ENCODE measurements at regions not wholly inside any gene's neighbourhood (a gene's known extent, or its start where the extent isn't known, plus 50 kb on each side); places are given as distances from the start of the nearest gene placed in this dataset.

DNA sequence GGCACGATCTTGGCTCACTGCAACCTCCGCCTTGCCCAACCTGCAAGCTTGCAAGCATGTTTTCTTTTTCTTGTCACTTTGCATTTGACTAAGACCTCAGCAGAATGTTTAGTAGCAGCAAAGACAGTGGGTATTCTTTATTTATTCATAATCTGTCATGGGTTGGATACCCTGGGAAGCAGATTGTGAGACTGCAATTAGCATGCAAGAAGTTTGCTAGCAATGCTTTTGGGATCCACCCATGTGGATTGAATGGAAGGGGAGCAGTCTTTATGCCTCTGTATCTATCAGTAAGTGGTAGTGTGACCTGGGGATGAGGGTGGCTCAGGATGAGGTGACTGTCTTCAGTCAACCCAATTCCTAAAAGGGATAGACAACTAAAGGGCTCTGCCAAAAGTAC is 166.7 kb downstream of the RAP2B start:
- POLR2A ChIA-PET, result no interaction called here
- CTCF ChIA-PET, result no interaction called here
- TF ChIP-seq, protein P1, sequence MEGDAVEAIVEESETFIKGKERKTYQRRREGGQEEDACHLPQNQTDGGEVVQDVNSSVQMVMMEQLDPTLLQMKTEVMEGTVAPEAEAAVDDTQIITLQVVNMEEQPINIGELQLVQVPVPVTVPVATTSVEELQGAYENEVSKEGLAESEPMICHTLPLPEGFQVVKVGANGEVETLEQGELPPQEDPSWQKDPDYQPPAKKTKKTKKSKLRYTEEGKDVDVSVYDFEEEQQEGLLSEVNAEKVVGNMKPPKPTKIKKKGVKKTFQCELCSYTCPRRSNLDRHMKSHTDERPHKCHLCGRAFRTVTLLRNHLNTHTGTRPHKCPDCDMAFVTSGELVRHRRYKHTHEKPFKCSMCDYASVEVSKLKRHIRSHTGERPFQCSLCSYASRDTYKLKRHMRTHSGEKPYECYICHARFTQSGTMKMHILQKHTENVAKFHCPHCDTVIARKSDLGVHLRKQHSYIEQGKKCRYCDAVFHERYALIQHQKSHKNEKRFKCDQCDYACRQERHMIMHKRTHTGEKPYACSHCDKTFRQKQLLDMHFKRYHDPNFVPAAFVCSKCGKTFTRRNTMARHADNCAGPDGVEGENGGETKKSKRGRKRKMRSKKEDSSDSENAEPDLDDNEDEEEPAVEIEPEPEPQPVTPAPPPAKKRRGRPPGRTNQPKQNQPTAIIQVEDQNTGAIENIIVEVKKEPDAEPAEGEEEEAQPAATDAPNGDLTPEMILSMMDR (IDR thresholded peaks at IDR 0.05; ENCODE audit: control extremely low read depth, extremely low read depth, low read depth, missing control alignments), result no peak
- DNase-seq (ENCODE audit: extremely low spot score), result no peak

DNA sequence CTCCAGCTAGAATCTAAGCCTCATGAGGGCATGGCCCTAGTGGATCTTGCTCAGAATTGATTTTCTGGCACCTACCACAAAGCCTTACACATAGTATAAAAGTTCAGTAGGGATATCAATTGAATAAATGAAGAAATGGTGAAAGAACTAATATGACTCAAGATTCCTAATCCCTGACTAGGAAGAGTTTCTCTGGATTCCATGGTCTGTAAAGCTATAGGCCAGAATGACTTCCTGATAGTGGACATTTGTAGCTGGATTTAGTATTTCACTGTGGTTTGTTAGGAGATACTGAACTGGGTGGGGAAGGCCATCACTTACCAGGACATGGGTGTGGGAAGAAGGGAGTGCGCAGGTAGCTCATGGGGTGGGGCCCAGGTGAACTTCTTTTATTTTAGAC is 168.9 kb downstream of the RAP2B start:
- ChIA-PET CTCF (interaction anchor here (1.3 to 1.5 kb wide), 3 partner anchors 17 to 25 kb away, joined by 3 to 4 read pairs (median 3); no protein-coding TSS in a partner anchor), POLR2A (no interaction called here)
- TF ChIP-seq, protein P1 (IDR thresholded peaks at IDR 0.05; ENCODE audit: control extremely low read depth, extremely low read depth, low read depth, missing control alignments), result no peak
- no peak for DNase-seq (ENCODE audit: extremely low spot score)

DNA sequence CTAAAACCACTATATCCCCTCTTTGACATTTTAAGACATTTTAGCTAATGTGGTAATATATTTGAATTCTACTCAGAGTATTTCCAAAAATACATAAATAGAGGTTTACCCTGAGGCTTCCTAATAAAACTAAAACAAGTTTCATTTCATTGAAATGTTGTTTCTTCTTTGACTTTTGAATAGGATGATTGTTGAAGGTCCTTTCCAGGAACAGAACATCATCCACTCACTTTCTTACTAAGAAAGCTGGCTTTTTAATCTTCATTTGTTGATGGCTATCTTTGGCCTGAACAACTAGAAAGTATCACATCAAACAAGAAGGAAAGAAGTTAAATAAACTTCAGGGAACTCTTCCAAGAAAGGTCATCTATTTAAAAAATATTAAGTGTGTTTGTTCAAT is 169.7 kb downstream of the RAP2B start:
- TF ChIP-seq, protein P1 (IDR thresholded peaks at IDR 0.05; ENCODE audit: control extremely low read depth, extremely low read depth, low read depth, missing control alignments), result no peak
- no peak for DNase-seq (ENCODE audit: extremely low spot score)
- ChIA-PET POLR2A (no interaction called here), CTCF (interaction anchor here (0.7 to 1.5 kb wide), 6 partner anchors 9 to 96 kb away, joined by 3 to 4 read pairs (median 3); no protein-coding TSS in a partner anchor)

DNA sequence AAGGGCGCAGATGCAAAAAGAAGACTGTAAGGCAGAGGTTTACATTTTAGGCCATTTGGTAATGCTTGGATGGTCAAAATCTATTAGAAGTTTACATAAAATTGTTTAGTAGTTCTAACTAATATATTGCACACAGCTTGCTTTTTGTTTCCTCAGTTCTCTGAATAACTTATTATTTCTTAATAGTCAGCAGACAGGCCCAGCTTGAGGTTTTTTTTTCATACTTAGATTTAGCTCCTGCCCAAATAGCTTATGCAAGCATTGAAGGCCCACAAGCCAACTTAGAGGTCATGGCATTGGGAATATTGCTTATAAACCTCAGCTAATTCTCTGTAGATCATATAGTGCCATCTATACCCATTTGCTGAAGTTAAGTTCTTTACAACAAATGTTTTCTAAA is 172.5 kb downstream of the RAP2B start:
- ChIA-PET POLR2A (no interaction called here), CTCF (interaction anchor here (0.8 kb wide), 1 partner anchor 38 kb away, joined by 3 read pairs; no protein-coding TSS in a partner anchor)
- no peak for DNase-seq (ENCODE audit: extremely low spot score)
- TF ChIP-seq, protein P1 (IDR thresholded peaks at IDR 0.05; ENCODE audit: control extremely low read depth, extremely low read depth, low read depth, missing control alignments), result no peak

DNA sequence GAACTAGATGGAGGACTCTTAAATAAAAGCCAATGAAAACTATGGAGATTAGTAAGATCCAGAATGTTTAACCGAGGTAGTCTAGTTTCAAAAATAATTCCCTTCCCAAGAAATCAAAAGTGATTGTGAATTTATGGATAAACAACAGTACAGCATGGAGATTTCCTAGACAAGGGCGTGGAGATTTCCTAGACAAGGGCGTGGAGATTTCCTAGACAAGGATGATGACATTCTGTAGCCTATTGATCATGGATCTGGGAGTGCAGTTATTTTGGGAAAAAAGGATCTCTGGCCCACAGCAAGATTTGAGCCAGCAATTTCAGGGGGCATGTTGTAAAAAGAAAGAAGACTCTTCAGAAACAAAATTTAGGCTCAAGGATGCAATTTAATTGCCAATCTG is 175.3 kb downstream of the RAP2B start:
- CTCF ChIA-PET, result no interaction called here
- no peak for DNase-seq (ENCODE audit: extremely low spot score)

DNA sequence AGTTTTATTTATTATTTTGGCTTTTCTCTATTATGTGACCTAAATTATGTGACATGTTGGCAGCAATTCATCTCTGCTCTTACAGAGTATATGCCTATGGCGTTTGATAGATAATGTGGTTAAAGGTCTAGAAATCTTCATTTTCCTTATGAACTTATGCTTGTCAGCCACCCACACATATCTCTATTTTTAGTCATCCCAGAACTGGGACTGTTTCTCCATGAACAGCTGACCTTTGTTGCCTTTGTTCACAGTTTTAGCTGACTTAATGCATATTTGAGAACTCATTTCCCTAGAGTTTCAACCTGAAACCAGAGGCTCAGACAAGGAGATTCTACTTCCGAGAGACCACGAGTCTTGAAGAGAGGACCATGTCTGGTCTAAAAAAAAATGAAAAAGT is 176.5 kb downstream of the RAP2B start:
- CTCF ChIA-PET, result no interaction called here
- DNase-seq (ENCODE audit: extremely low spot score), result no peak
- TF ChIP-seq, protein P1 (IDR thresholded peaks at IDR 0.05; ENCODE audit: control extremely low read depth, extremely low read depth, low read depth, missing control alignments), result no peak
- POLR2A ChIA-PET, result no interaction called here

More for the DNA sequence above, 175.3 kb downstream of the RAP2B start:
- POLR2A ChIA-PET, result no interaction called here
- TF ChIP-seq, protein P1 (IDR thresholded peaks at IDR 0.05; ENCODE audit: control extremely low read depth, extremely low read depth, low read depth, missing control alignments), result no peak

DNA sequence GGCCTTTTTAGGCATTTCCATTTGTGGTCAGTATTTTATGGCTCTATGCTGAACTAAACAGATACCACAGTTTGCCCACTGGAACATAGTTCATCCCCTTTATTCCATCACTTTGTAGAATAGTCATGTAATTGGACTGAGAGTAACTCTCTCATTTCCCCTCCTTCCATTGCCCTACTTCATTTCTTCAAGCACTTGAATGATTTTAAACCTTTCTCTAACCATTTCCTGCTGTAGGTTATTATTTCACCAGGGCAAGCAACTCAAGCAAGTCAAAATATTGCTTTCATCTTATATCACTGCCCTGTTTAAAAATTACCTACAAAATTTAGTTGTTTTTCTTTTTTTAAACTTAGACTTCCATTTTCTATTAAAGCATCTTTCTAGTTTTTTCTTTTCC is 177.0 kb downstream of the RAP2B start:
- POLR2A ChIA-PET, result no interaction called here
- no peak for DNase-seq (ENCODE audit: extremely low spot score)
- TF ChIP-seq, protein P1 (IDR thresholded peaks at IDR 0.05; ENCODE audit: control extremely low read depth, extremely low read depth, low read depth, missing control alignments), result no peak
- CTCF ChIA-PET, result no interaction called here
